Osteocyte (in vitro differentiated cells): ENCODE measurements at regions not wholly inside any gene's neighbourhood (a gene's known extent, or its start where the extent isn't known, plus 50 kb on each side); places are given as distances from the start of the nearest gene placed in this dataset.

Experiments used
- DNase-seq: peaks from one replicate; pipeline ENCODE4 v3.0.0; 2021; ENCODE audit warnings: mixed read lengths; ENCODE audit not compliant: unreplicated experiment; ENCODE audit errors: extremely low spot score
- H3K27ac Mint-ChIP-seq: one replicate; pipeline ENCODE4 v1.8.0; 2021; ENCODE audit warnings: mild to moderate bottlenecking, mixed read lengths; ENCODE audit not compliant: unreplicated experiment
- H3K27me3 Mint-ChIP-seq: one replicate; pipeline ENCODE4 v1.8.0; 2021; ENCODE audit warnings: mixed read lengths; ENCODE audit not compliant: unreplicated experiment
- H3K36me3 Mint-ChIP-seq: one replicate; pipeline ENCODE4 v1.8.0; 2021; ENCODE audit warnings: mixed read lengths; ENCODE audit not compliant: unreplicated experiment
- H3K4me1 Mint-ChIP-seq: one replicate; pipeline ENCODE4 v1.8.0; 2021; ENCODE audit warnings: mixed read lengths; ENCODE audit not compliant: unreplicated experiment
- H3K4me3 Mint-ChIP-seq: one replicate; pipeline ENCODE4 v1.8.0; 2021; ENCODE audit warnings: mild to moderate bottlenecking, moderate library complexity, mixed read lengths; ENCODE audit not compliant: unreplicated experiment
- H3K9me3 Mint-ChIP-seq: one replicate; pipeline ENCODE4 v1.8.0; 2021; ENCODE audit warnings: mixed read lengths; ENCODE audit not compliant: unreplicated experiment
- TF ChIP-seq, protein P1 (sequence below): fragments of 200-600 bp; sonication (generic); IDR thresholded peaks from 2 replicates; pipeline ENCODE4 v1.5.0; 2021; ENCODE audit warnings: antibody characterized with exemption, mild to moderate bottlenecking, moderate library complexity

- no peak for DNase-seq
- no peaks in the 10 kb centered on the region for H3K9me3 Mint-ChIP-seq
- H3K27me3 Mint-ChIP-seq: peaks cover 19% of the 10 kb centered on the region
- no peak overlapping the region for H3K27ac Mint-ChIP-seq
- TF ChIP-seq, protein P1, sequence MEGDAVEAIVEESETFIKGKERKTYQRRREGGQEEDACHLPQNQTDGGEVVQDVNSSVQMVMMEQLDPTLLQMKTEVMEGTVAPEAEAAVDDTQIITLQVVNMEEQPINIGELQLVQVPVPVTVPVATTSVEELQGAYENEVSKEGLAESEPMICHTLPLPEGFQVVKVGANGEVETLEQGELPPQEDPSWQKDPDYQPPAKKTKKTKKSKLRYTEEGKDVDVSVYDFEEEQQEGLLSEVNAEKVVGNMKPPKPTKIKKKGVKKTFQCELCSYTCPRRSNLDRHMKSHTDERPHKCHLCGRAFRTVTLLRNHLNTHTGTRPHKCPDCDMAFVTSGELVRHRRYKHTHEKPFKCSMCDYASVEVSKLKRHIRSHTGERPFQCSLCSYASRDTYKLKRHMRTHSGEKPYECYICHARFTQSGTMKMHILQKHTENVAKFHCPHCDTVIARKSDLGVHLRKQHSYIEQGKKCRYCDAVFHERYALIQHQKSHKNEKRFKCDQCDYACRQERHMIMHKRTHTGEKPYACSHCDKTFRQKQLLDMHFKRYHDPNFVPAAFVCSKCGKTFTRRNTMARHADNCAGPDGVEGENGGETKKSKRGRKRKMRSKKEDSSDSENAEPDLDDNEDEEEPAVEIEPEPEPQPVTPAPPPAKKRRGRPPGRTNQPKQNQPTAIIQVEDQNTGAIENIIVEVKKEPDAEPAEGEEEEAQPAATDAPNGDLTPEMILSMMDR: no peak
- H3K4me3 Mint-ChIP-seq: no peak overlapping the region
- H3K36me3 Mint-ChIP-seq: no peaks in the 10 kb centered on the region
- no peaks in the 10 kb centered on the region for H3K4me1 Mint-ChIP-seq
Measured at GRCh38 chr2:199569336-199569735, 111.6 kb upstream of the SATB2 start.

DNA sequence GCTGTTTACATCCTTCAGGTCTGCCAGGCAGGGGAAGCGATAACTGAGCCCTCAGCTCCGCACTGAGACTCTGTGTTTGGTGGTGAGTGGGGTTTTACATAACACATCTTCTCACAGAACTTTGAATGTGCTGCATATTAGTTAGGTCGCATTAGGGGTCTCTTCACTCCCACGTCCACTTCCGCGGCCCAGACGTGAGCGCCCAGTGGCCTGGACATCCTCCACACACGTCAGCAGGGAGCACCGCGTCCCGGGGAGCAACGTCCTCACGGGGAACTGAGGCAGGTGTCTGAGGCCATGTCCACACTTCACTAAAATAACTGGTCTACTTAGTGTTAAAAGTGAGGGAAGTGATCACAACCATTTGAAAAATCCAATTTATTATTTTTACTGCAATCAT is 100.4 kb upstream of the SATB2 start:
- no peak for DNase-seq
- H3K27me3 Mint-ChIP-seq: no peaks in the 10 kb centered on the region
- no peak overlapping the region for H3K4me3 Mint-ChIP-seq
- H3K36me3 Mint-ChIP-seq: no peaks in the 10 kb centered on the region
- TF ChIP-seq, protein P1: no peak
- no peaks in the 10 kb centered on the region for H3K4me1 Mint-ChIP-seq
- H3K9me3 Mint-ChIP-seq: no peaks in the 10 kb centered on the region
- no peak overlapping the region for H3K27ac Mint-ChIP-seq

DNA sequence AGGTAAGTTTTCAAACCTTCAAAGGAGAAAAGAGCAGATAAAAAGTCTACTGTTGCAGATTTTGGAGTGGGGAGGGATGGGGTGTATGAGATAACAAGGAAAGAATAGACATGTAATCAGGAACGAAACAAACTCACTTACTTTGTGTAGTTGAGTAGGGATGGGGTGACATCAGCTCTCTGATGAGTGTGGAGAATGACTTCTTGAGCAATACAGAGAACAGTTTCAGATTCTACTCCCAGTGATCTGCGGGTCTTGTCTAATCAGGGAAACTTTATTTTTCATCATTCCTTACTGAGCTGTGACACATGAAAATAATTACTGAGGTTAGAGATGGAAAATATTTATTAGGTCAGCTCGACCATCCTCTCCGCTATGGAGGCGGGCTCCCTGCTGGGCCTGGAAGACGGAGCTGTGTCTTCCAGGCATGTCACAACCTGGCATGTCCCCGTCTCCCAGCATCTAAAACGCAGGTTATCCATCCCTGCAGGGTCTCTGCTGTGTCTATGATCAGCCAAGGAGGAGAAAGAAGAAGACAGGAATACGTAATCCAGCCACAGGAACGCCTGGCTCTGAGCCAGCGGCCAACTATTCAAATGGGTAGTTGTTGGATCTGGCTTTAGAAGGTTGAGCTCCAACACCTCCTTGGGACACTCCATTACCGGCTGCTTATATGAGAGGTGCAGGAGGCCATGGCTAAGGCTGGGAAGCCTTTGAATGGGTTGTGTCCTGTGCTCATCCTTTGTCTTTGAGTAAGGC is 99.0 kb upstream of the SATB2 start:
- no peak overlapping the region for H3K27ac Mint-ChIP-seq
- no peak overlapping the region for H3K4me3 Mint-ChIP-seq
- DNase-seq: no peak
- no peaks in the 10 kb centered on the region for H3K9me3 Mint-ChIP-seq
- H3K4me1 Mint-ChIP-seq: no peaks in the 10 kb centered on the region
- no peaks in the 10 kb centered on the region for H3K27me3 Mint-ChIP-seq
- no peaks in the 10 kb centered on the region for H3K36me3 Mint-ChIP-seq
- TF ChIP-seq, protein P1: no peak

- no peak overlapping the region for H3K27ac Mint-ChIP-seq
- H3K9me3 Mint-ChIP-seq: no peaks in the 10 kb centered on the region
- TF ChIP-seq, protein P1: no peak
- no peak overlapping the region for H3K4me3 Mint-ChIP-seq
- DNase-seq: no peak
- no peaks in the 10 kb centered on the region for H3K36me3 Mint-ChIP-seq
- H3K4me1 Mint-ChIP-seq: no peaks in the 10 kb centered on the region
- H3K27me3 Mint-ChIP-seq: no peaks in the 10 kb centered on the region
Measured at GRCh38 chr2:199554026-199554425, 96.3 kb upstream of the SATB2 start.

GRCh38 chr2:199552141-199552540 is 94.4 kb upstream of the SATB2 start:
- Mint-ChIP-seq H3K4me1 (no peaks in the 10 kb centered on the region), H3K36me3 (no peaks in the 10 kb centered on the region), H3K4me3 (no peak overlapping the region), H3K27me3 (no peaks in the 10 kb centered on the region), H3K27ac (no peak overlapping the region), H3K9me3 (no peaks in the 10 kb centered on the region)
- no peak for DNase-seq
- TF ChIP-seq, protein P1: no peak
